Islet of Langerhans (tissue), 1 donor: ENCODE measurements at regions not wholly inside any gene's neighbourhood (a gene's known extent, or its start where the extent isn't known, plus 50 kb on each side); places are given as distances from the start of the nearest gene placed in this dataset.

ENCODE experiments used
- FAIRE-seq: peaks from one replicate; lab custom pipeline; 2011; peaks lifted over from hg19 to GRCh38; lab: Jason Lieb, UNC

DNA sequence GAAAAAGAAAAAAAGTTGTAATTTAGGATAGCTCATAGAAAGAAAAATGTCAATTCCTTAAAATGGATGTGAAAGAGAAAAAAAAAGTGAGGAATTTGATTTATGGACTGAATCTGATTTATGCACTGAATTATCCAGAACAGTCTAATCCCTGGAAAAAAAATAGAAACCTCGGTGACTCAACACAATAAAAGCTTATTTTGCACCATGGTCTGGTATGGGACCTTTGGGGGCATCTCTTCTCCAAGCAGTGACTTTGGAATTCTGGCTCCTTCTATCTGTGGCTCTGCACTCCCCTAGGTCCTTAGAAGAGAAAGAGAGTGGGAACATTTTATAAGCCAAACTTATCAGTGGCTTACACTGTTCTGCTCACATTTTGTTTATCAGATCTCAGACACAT is 471.7 kb upstream of the B3GALT2 start:
- FAIRE-seq, result no peak

DNA sequence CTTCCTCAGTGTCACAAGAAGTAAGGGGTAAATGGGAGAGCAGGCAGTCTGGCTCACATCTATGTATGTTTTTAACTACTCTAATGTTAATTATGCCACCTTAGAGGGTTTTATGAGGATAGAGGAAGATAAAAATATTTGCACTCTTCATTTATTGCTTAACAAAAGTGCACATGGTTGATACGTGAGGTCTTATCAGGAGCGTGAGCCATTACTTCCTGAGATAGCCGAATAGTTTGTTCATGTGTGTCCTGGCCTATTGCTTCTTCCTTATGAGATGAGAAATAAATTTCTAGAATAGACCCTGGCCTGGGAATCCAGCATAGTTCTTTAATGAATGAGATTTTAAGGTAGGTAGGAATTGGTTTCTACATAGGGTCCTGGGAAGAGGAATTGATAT is 471.1 kb upstream of the B3GALT2 start:
- no peak for FAIRE-seq

DNA sequence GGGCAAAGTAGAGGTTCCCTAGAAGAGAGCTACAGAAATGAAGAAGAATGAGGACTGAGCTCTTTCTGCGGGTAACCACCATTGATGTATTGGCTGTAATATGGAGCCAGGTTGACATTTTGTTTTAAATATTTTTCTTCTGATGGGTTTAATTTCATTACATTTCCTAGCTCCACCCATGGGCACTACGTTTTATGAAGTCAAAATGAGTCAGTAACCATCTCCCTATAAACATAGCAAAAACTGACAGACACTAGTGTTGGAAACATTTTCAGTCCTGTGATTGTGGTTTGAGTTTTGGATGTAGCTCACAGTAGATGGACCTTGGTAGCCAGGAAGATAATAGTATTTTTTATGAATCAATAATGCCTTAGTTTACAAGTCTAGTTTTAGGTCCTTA is 470.4 kb upstream of the B3GALT2 start:
- no peak for FAIRE-seq

DNA sequence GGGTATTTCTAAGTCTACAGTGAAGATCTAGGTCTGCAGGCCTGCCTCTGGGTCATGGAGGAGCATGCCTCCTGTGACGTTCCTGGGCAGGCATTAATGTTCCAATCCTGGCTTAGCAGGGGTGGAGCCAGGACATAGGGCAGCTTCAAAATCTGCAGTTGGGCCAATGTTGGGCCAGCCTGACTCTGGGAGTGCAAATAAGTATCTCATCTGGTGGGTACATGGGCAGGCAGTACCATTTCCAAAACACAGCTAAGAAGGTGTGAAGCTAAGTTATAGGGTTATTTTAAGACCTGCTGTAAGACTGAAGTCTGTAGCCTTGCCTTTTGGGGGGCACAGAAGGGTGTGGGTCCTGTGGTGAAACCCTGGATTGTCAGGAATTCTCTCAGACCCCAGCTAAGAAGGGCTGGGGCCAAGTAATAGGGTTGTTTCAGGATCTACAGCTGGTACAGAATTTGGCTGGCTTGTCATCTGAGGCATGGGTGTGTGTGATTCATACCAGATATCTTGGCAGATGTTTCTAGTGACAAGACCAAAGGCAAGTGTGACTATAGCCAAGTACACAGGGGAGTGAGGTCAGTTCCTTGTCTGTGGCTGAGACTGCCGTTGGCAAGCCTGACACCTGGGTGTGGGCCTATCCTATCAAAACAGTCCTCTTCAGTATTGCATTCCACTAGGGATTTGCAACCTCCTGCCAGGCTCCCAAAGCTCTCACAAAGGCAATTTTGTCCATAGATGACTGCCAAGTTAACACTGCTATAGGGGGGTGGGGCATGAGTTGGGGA is 468.7 kb upstream of the B3GALT2 start:
- no peak for FAIRE-seq

DNA sequence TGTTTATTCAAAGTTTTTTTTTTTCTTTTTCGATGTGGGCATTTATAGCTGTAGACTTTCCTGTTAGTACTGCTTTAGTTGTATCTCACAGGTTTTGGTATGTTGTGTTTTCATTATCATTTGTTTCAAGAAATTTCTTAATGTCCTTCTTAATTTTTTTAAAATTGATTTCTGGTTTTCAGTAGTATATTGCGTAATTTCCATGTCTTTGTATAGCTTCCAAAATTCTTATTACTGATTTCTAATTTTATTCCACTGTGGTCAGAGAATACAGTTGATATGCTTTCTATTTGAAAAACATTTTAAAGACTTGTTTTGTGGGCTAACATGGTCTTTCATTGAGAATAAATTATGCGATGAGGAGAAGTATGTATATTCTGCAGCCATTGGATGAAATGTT is 463.2 kb upstream of the B3GALT2 start:
- FAIRE-seq, result no peak

DNA sequence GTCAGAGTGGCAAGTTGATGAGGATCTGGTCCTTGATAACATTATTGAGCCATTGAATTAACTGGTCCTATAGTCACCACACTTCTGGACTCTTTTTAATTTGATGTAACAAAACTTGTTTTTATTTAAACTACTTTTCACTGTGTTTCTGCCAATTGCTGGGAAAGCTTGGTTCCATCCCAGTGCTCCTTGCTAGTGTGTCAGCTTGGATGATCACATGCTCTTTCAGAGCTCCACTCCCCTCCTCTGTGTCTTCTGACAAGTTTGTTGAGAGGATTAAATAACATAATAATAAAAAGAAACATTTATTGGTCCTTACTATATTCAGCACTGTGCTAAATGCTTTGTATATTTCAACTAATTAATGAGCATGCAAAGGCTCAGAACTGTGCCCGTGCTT is 448.5 kb upstream of the B3GALT2 start:
- no peak for FAIRE-seq

DNA sequence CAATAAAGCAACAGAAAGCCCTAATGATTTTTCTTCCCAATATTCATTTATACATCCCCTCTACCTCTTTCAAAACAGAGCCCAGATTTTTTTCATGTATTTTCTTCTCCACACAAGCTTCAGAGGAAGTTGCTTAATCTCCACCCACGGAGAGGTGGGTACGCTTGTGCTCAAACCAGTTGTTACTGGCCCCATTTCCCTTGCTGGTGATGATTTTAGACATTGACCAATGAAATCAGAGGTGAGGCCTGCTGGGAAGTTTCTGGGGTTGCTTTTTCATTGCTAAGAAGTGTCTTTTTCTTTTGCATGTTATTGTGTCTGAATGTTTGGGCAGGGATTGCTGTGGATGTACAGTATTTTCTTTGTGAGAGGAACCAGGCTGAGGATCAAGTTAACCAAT is 448.1 kb upstream of the B3GALT2 start:
- FAIRE-seq, result no peak

DNA sequence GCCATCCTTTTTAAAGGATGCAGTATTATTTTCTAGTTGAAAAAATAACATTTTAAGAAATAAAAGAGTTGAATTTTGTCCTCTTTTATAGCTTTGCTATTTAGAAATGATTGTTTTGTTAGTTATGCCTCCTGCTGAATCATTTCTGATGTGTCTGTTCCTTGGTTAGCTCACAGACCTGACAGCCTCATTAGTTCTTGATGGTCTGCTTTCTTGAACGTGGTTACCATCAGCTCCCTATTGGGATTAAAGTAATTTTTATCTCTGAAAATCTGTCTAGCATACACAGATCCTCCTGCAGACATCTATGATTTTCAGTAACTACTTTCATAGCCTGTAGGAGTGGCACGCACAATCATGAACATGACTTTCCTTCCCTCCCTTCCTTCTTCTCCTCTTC is 447.6 kb upstream of the B3GALT2 start:
- no peak for FAIRE-seq

DNA sequence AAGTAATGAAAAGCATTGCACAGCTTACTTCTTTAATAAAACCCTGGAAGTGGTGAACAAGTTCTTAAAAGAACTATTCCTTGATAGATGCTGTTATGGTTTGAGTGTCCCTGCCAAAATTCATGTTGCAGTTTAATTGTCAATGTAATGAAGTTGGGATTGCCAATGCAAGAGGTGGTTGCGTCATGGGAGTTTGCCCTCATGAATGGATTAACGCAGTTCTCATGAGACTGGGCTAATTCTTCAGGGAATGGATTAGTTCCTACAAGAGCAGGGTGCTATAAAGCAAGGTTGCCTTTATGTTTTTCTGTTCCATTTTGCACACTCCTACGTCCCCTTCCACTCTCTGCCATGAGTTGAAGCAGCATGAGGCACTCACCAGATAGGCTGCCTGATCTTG is 446.7 kb upstream of the B3GALT2 start:
- FAIRE-seq, result no peak

DNA sequence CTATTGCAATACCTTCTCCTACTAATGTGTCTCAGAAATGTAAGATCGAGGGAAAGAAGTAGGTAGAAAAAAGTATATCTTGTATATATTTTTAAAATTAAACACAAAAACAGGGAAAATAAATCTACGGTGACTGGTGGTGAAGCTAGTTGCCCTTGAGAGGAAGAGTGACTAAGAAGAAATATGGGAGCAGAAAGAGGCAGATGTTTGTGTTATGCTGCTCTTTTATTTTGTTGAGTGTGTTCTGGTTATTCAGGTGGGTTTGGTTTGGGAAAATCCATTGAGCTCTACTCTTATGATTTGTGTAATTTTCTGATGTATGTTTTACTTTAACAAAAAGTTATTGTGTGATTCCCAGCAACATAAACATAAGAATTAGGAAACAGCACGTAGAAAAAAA is 444.9 kb upstream of the B3GALT2 start:
- no peak for FAIRE-seq

DNA sequence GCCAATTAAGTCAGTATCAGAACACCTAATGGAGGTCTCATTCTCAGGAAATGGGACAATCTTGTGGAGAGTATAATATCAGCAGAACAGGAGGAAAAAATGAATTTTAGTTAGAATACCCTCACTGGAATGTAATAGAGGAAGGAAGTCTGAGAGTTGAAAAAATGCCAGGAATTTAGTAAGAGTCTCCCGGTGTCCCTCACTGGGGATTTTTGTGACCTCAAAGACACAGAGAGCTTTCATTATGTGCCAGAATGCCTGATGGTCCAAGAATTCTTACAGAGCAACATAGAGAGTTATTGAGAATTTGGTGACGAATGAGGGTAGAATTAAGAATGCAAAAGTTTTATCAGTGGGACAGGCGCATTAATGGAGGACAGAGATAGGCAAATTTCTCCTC is 443.5 kb upstream of the B3GALT2 start:
- no peak for FAIRE-seq

DNA sequence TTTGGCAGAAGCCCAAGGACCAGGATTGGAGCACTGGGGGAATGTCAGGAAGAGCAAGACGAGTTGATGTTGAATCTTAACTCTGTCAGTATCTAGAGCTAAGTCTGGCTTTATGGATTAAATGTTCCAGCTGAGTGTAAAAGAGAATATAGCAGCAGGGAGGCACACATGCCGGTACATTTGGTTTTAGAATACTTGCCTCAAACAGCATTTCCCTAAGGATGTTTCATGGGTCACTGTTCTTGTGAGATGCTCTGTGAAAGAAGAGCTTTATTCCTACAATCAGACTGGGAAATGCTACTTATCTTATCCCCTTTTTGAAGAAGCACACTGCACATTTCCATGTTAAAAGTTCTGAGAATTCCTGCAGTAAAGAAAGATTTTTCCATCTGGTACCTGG is 440.3 kb upstream of the B3GALT2 start:
- FAIRE-seq, result no peak

DNA sequence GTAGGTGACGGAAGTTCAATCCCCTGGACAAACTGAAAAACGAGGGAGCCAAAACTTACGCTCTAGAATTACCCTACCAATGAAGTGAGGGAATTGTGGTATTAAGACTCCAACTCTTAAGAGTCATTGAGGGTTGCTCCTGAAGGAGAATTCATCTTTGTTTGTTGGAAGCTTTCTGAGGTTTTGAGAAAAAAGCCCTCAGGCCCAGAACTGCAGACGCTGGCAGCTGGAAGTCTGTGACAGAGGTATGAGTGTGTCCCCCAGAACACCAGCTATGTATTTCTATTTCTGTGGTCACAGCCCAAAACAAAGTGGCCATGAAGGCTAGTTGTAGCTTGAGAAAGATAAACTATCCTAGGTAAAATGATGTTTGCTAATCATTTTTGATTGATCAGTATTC is 438.8 kb upstream of the B3GALT2 start:
- no peak for FAIRE-seq

DNA sequence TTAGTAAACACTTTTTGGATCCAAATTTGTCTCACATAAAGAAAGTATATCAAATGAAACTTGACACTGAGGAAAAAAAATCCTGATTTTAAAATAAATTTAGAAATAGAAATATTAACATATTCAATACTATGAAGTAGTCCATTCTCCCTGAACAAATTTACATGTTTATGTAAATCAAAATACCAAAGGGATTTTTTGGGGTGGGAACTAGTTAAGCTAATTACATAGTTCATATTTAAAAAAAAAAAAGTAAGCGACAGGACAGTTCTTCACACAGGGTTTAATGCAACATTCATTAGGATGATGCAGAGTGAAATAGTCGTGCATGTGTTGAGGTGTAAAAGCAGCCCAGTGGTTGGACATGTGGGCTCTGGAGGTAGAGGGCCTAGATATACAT is 433.5 kb upstream of the B3GALT2 start:
- FAIRE-seq, result no peak

DNA sequence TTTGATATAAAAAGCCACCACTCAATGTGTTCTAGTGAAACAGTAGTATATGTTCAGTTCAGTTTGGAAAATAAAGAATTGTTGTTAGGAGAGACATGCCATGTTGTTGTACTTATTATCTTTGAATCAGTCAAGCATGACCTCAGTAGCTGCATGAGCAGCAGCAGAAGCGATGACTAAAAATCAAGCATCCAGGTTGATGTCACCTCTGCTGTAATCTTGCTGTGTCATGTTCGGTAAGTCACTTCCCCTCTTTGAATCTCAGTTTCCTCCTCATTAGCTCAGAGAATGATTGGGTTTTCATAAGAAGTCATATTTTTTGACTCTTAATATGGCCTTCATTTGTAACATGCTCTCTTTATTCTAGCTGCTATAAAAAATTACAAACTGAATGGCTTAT is 428.4 kb upstream of the B3GALT2 start:
- FAIRE-seq, result peak; percentile 81

DNA sequence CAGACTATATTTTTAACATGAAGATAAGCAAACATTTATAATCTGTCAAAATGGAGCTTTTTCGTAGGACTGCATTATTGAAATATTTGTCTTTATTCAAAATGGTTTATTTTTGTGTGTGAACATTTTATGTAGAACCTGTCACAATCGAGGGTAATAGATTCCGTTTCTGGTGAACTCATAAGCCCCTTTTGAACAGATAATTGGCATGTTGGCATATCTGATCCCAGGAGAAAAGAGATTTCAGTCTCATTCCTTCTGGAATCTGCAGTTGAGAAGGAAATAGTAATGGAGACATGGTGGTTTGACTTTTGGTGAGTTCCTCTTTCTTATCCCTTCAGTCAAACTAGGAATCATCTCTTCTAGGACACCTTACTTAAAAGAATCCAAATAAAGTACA is 427.9 kb upstream of the B3GALT2 start:
- no peak for FAIRE-seq

DNA sequence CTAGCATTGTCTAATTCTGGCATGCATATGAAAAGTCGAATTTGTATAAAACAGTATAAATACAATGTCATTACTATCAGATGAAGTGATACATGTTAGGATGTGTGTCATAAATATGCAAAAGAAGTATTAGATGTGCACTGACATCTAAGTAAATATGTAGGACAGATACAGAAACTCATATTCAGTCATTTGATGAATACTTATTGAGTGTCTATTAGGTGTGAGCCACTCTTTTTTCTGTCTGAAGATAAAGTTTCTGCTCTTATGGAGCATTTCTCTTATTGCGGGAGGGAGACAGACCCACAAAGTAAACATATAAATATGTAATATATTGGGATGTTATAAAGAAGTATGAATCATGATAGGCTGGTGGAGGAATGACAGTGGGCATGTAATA is 426.6 kb upstream of the B3GALT2 start:
- FAIRE-seq, result no peak

DNA sequence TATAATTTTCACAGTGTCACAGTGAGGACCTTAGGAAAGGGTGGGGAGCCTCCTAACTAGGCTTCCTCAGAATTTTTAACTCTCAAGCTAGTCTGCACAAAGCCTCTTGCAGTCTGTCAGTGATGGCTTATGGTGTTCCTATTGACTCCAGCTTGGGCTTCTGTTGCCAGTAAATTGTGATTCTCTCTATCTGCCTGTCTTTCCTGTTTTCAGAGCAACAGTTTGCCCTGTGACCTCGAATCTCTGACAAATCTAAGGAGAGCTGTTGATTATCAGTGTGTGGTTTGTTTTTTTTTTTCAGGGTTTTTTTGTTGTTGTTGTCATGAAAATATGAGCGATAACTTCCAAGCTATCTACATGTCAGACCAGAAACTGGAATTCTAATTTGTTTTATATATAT is 423.2 kb upstream of the B3GALT2 start:
- no peak for FAIRE-seq

DNA sequence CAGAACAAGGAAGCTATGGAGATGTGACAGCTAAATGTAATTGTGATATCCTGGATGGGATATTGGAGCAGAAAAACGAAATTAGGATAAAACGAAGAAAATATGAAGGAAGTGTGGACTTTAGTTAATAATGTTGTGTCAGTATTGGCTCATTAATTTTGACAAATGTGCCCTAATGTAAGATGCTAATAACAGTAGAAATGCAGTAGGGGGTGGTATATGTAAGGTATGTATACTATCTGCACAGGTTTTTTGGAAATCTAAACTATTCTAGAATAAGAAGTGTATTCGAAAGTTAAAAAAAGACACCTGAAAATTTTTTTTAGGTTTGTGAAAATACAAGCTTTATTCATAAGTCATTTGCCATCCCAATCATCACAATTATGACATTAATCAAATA is 421.4 kb upstream of the B3GALT2 start:
- no peak for FAIRE-seq

DNA sequence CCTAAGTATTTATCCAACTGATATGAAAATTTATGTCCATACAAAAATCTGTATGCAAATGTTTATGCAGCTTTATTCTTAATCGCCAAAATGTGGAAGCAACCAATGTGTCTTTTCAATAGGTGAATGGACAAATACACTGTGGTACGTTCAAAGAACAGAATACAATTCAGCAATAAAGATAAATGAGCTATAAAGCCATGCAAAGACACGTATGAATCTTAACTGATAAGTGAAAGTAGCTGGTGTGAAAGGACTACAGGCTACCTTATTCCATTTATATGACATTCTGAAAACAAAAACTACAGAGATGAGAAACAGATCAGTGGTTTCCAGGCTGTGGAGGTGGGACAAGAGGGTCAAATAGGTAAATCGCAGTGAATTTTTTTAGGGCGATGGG is 419.6 kb upstream of the B3GALT2 start:
- no peak for FAIRE-seq

DNA sequence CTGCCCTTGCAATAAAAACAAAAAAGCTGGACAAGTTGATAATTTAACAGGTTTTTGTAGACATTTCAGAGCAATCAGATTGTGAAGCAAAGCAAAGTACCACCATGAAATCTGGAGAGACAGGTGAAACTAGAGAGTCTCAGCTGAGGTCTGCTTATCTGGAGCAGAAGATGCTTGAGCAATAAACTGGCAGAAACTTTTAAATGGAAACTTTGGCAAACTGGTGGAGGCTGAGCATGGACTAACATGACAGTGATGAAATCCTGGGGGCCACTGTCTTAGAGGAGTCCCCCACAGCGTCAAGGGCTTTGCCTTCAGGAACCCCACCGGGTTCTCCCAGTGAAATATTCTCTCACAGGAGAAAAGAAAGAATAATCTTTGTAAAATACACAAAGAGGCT is 416.3 kb upstream of the B3GALT2 start:
- FAIRE-seq, result no peak

DNA sequence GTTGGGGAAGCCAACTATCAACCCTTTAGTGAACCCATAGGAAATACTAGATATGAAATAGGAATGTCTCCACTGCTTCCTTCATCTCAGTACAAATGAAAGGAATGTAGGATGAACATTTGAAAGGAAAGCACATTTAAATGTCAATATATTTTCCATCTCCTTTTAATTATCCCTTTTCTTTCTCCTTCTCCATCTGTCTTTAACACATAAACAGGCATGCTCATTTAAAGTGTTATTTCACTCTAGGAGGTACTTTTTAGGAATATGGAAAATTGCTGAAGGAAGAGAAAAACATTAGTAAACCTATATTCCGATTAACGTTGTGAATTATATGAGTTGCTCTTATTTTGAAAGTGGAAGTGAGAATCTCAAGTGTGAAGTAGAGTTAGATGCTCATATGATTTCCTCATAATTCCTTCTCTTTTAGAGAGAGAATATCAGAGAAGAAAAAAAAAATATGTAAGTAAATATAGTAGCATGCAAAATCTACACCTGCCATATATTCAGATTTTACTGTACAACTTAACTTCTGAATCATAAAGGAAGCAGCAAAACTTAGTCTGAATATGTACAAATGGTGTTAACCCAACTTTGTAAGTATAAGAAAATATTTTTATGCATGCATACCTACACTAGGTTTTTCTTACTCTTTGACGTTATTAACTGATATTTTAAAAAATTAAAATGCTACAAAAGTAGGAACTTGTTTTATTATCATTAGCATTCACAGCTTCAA is 406.9 kb upstream of the B3GALT2 start:
- FAIRE-seq, result peak; percentile 91

DNA sequence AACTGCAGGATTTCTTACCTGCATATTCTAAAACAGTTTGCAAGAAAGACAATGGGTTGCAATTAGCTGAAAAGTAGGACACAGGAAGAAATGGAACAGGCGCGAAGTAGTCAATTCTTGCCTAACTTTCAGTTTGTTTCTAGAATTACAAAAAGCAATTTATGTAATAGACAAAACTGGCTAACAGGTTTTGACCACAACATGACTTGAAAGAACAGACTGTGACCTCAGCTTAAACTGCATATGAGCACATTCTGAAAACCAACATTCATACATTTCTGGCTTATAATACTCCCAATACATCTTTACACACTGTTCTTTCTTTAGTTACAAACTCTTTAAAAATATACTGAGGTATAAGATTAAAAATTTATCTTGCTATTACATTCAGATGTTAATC is 405.9 kb upstream of the B3GALT2 start:
- no peak for FAIRE-seq

DNA sequence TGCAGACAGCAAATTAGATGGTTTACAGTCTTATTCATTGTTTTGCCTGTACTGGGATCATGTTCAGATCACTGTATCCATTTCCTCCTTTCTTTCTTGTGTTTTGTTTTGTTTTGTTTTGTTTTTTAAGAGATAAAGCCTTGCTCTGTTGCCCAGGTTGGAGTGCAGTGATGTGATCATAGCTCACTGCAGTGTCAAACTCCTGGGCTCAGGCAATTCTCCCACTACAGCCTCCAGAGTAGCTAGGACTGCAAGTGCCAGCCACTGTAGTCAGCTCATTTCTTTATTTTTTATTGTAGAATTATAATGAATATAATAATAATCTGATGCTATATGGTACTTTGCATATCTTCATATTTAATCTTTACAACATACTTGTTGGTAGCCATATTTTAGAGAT is 403.7 kb upstream of the B3GALT2 start:
- no peak for FAIRE-seq
